HepG2 (cell line): ENCODE measurements at regions not wholly inside any gene's neighbourhood (a gene's known extent, or its start where the extent isn't known, plus 50 kb on each side); places are given as distances from the start of the nearest gene placed in this dataset.

ENCODE experiments used
- ATAC-seq: fragments of 200-7000 bp; cut with Tn5 transposase; 3 replicates; pipeline ENCODE4 v1.9.1; 2020; ENCODE audit warnings: mild to moderate bottlenecking, moderate library complexity
- BruUV-seq: library from RNA; stranded (reverse); fragments of 400-500 nt; replicated peaks from 2 replicates; lab custom pipeline; 2021; lab: Mats Ljungman, UMichigan
- CTCF ChIA-PET: fragments of 300-600 bp; formaldehyde crosslinking; extraction: SDS; loops from one replicate; lab custom pipeline; 2021; ENCODE audit warnings: low total read pairs, inconsistent platforms, low intra/inter-chr PET ratio; lab: Yijun Ruan, JAX
- POLR2A ChIA-PET: fragments of 350-600 bp; sonication (Branson Sonifier 250); formaldehyde crosslinking; loops from one replicate; lab custom pipeline; 2020; ENCODE audit warnings: antibody characterized with exemption, inconsistent platforms; lab: Yijun Ruan, JAX
- DNase-seq: peaks from one replicate; pipeline ENCODE4 v3.0.0-alpha.2; 2015; ENCODE audit warnings: low spot score
- FAIRE-seq: peaks from 3 replicates; lab custom pipeline; 2011; peaks lifted over from hg19 to GRCh38; lab: Jason Lieb, UNC
- H2AFZ ChIP-seq: one replicate; pipeline ENCODE4 v1.6.1; 2011; ENCODE audit warnings: low read length, inconsistent platforms
- H3K27ac ChIP-seq: fragments of 300-600 bp; 3 replicates; pipeline ENCODE4 v1.8.0; 2011; ENCODE audit warnings: mixed run types, mild to moderate bottlenecking, mixed read lengths, low read length, inconsistent platforms; ENCODE audit not compliant: insufficient read depth; ENCODE audit errors: extremely low read length
- H3K27me3 ChIP-seq, 2 experiments: fragments of 200-600 bp in 1 of 2; 2 replicates in 1 of 2; 3 replicates in 1 of 2; pipeline versions ENCODE4 v1.6.0 to v1.8.0; 2011; ENCODE audit warnings: low read length in 2 of 2, mild to moderate bottlenecking in 2 of 2, moderate library complexity in 2 of 2, inconsistent platforms in 1 of 2; ENCODE audit not compliant: insufficient read depth in 2 of 2, control insufficient read depth in 1 of 2
- H3K36me3 ChIP-seq, 2 experiments: fragments of 200-600 bp in 1 of 2; replicated peaks in 1 of 2; 2 replicates in 1 of 2; 3 replicates in 1 of 2; pipeline versions ENCODE4 v1.5.1 to v1.8.0; 2011; ENCODE audit warnings: low read length in 2 of 2, inconsistent platforms in 1 of 2; ENCODE audit not compliant: insufficient read depth in 2 of 2, control insufficient read depth in 1 of 2
- H3K4me1 ChIP-seq: 2 replicates; pipeline ENCODE4 v1.5.1; 2012; ENCODE audit warnings: low read length, inconsistent platforms; ENCODE audit not compliant: insufficient read depth
- H3K4me2 ChIP-seq: 2 replicates; pipeline ENCODE4 v1.6.0; 2011; ENCODE audit warnings: low read depth, low read length, inconsistent platforms
- H3K4me3 ChIP-seq, 3 experiments: fragments of 200-600 bp in 1 of 3; sonication (generic), shearing (Covaris generic) in 1 of 3; replicated peaks in 1 of 3; 2 replicates each; pipeline ENCODE4 v1.5.1; 2011 to 2016; ENCODE audit warnings: low read length in 3 of 3, inconsistent platforms in 2 of 3, low read depth in 2 of 3, mild to moderate bottlenecking in 2 of 3, control low read depth in 1 of 3, mixed read lengths in 1 of 3; ENCODE audit not compliant: insufficient read depth in 1 of 3
- H3K79me2 ChIP-seq: one replicate; pipeline ENCODE4 v1.6.1; 2011; ENCODE audit warnings: low read length, inconsistent platforms; ENCODE audit not compliant: insufficient read depth
- H3K9ac ChIP-seq: 2 replicates; pipeline ENCODE4 v1.6.0; 2011; ENCODE audit warnings: mild to moderate bottlenecking, low read depth, low read length, inconsistent platforms; ENCODE audit not compliant: insufficient read depth
- H3K9me3 ChIP-seq: 2 replicates; pipeline ENCODE4 v1.5.1; 2012; ENCODE audit warnings: mild to moderate bottlenecking, low read length
- H4K20me1 ChIP-seq: 2 replicates; pipeline ENCODE4 v1.6.0; 2011; ENCODE audit warnings: inconsistent platforms, mild to moderate bottlenecking, low read length, moderate library complexity; ENCODE audit not compliant: insufficient read depth
- ASH2L ChIP-seq: fragments of 300-600, 200-600 bp; sonication (generic); IDR thresholded peaks from 2 replicates; pipeline ENCODE4 v1.7.0; 2017; ENCODE audit warnings: low read depth, mild to moderate bottlenecking, moderate library complexity, mixed read lengths, low read length; ENCODE audit not compliant: insufficient read length
- HMG20B ChIP-seq: conservative IDR thresholded peaks from 2 replicates; pipeline ENCODE4 v1.6.1; 2016; ENCODE audit warnings: missing genetic modification reagents, missing compliant biosample characterization
- JARID2 ChIP-seq: sonication (generic); formaldehyde crosslinking; IDR thresholded peaks from 2 replicates; pipeline ENCODE4 v1.8.1; 2023; ENCODE audit warnings: missing genetic modification reagents, inconsistent platforms; ENCODE audit not compliant: insufficient replicate concordance
- NKX3-1 ChIP-seq: sonication (generic); formaldehyde crosslinking; IDR thresholded peaks from 2 replicates; pipeline ENCODE4 v1.5.0; 2020; ENCODE audit warnings: missing genetic modification reagents
- ZBTB21 ChIP-seq: sonication (generic); formaldehyde crosslinking; IDR thresholded peaks from 2 replicates; pipeline ENCODE4 v1.4.0; 2020; ENCODE audit warnings: missing genetic modification reagents
- ZNF484 ChIP-seq: sonication (generic); formaldehyde crosslinking; IDR thresholded peaks from 2 replicates; pipeline ENCODE4 v1.5.1; 2020; ENCODE audit warnings: mild to moderate bottlenecking, low read depth, missing genetic modification reagents, borderline replicate concordance
- in situ Hi-C: cut with HindIII; loops from 2 replicates; pipeline ENCODE4 v1.10.0; 2017; ENCODE audit warnings: low pct_unique_long_range_greater_than_20kb; ENCODE audit not compliant: extremely low pct_ligation_motif_present
- intact Hi-C: fragments of 100-400 bp; cut with micrococcal nuclease; formaldehyde crosslinking; loops from one replicate; pipeline ENCODE4 v1.10.0; 2022; ENCODE audit not compliant: unreplicated experiment
- TF ChIP-seq, protein P1 (sequence below): sonication (generic); formaldehyde crosslinking; IDR thresholded peaks from 2 replicates; pipeline ENCODE4 v1.5.1; 2020; ENCODE audit warnings: mild to moderate bottlenecking, moderate library complexity, missing genetic modification reagents
- TF ChIP-seq, protein P2 (sequence below): sonication (generic); formaldehyde crosslinking; IDR thresholded peaks from 2 replicates; pipeline ENCODE4 v1.5.0; 2020; ENCODE audit warnings: missing genetic modification reagents

DNA sequence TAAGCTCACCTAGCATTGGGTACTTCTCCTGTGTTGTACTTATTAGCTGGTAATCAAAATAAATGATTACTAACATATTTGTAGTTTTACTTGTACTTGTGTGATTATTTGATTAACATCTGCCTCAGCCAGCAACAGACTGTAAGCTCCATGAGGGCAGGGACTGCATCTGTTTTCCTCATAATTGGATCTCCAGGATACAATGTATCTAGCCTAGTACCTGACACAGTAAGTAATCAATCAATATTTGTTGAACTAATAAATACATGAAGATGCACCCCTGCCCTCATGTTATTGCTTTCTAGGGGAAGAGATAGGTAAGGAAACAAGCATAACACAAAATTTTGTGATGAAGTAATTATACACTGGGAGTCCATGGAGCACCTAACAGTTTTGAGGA lies 101.5 kb downstream of the TENT5C start:
- Histone ChIP-seq H3K4me3 (no peak overlapping the region), H3K9ac (no peak overlapping the region), H3K27me3 (peaks cover 1 to 2% of the 10 kb centered on the region in 2 experiments; a peak in 1 of 5 replicates), H4K20me1 (no peaks in the 10 kb centered on the region), H3K4me1 (no peaks in the 10 kb centered on the region), H2AFZ (no peak overlapping the region), H3K27ac (no peak overlapping the region), H3K36me3 (no peaks in the 10 kb centered on the region), H3K4me2 (no peak overlapping the region), H3K9me3 (no peaks in the 10 kb centered on the region), H3K79me2 (no peaks in the 10 kb centered on the region)
- ATAC-seq: no peak
- in situ Hi-C loops (no loop called here), intact Hi-C loops (no loop called here)
- TF ChIP-seq ZBTB21 (CRISPR knock-in tag): no peak
- TF ChIP-seq, protein P1, sequence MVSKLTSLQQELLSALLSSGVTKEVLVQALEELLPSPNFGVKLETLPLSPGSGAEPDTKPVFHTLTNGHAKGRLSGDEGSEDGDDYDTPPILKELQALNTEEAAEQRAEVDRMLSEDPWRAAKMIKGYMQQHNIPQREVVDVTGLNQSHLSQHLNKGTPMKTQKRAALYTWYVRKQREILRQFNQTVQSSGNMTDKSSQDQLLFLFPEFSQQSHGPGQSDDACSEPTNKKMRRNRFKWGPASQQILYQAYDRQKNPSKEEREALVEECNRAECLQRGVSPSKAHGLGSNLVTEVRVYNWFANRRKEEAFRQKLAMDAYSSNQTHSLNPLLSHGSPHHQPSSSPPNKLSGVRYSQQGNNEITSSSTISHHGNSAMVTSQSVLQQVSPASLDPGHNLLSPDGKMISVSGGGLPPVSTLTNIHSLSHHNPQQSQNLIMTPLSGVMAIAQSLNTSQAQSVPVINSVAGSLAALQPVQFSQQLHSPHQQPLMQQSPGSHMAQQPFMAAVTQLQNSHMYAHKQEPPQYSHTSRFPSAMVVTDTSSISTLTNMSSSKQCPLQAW (CRISPR knock-in tag): no peak
- TF ChIP-seq HMG20B: no peak
- TF ChIP-seq ASH2L: no peak
- TF ChIP-seq, protein P2, sequence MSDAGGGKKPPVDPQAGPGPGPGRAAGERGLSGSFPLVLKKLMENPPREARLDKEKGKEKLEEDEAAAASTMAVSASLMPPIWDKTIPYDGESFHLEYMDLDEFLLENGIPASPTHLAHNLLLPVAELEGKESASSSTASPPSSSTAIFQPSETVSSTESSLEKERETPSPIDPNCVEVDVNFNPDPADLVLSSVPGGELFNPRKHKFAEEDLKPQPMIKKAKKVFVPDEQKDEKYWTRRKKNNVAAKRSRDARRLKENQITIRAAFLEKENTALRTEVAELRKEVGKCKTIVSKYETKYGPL: no peak
- no peak for TF ChIP-seq ZNF484
- TF ChIP-seq NKX3-1 (CRISPR knock-in tag): no peak
- TF ChIP-seq JARID2 (CRISPR knock-in tag): no peak
- ChIA-PET CTCF (no interaction called here), POLR2A (no interaction called here)
- FAIRE-seq: no peak
- no TSS peak for BruUV-seq
- no peak for DNase-seq
